Central memory CD8-positive, alpha-beta T cell (primary cell): ENCODE measurements at regions not wholly inside any gene's neighbourhood (a gene's known extent, or its start where the extent isn't known, plus 50 kb on each side); places are given as distances from the start of the nearest gene placed in this dataset.

Experiments
- ATAC-seq: fragments of 150-1000 bp; cut with Tn5 transposase; replicated peaks from 2 replicates; pipeline ENCODE4 v1.10.0; 2022; ENCODE audit warnings: mild to moderate bottlenecking, moderate FRiP score, moderate number of reproducible peaks; ENCODE audit not compliant: poor library complexity, severe bottlenecking; ENCODE audit errors: extremely low read depth
- DNase-seq, 2 donors: peaks; one replicate each; pipeline ENCODE4 v3.0.0; 2021; ENCODE audit warnings: low spot score in 2 of 2
- H3K27ac Mint-ChIP-seq: one replicate; pipeline ENCODE4 v1.8.0; 2022; ENCODE audit warnings: low read depth, mild to moderate bottlenecking, moderate library complexity, mixed read lengths
- H3K27me3 Mint-ChIP-seq: one replicate; pipeline ENCODE4 v1.8.0; 2022; ENCODE audit warnings: mixed read lengths
- H3K36me3 Mint-ChIP-seq: one replicate; pipeline ENCODE4 v1.8.0; 2022; ENCODE audit warnings: mild to moderate bottlenecking, moderate library complexity, mixed read lengths; ENCODE audit not compliant: insufficient read depth
- H3K4me1 Mint-ChIP-seq: one replicate; pipeline ENCODE4 v1.8.0; 2022; ENCODE audit warnings: mixed read lengths
- H3K4me3 Mint-ChIP-seq: one replicate; pipeline ENCODE4 v1.8.0; 2022; ENCODE audit warnings: mild to moderate bottlenecking, moderate library complexity, mixed read lengths
- H3K9me3 Mint-ChIP-seq: one replicate; pipeline ENCODE4 v1.8.0; 2022; ENCODE audit warnings: mixed read lengths

GRCh38 chr7:121774563-121774962 lies 98.4 kb upstream of the PTPRZ1 start:
- no peak overlapping the region for H3K4me3 Mint-ChIP-seq
- no peaks in the 10 kb centered on the region for H3K4me1 Mint-ChIP-seq
- no peak for DNase-seq
- H3K36me3 Mint-ChIP-seq: peaks cover 3% of the 10 kb centered on the region
- ATAC-seq: no peak
- H3K27me3 Mint-ChIP-seq: no peaks in the 10 kb centered on the region
- no peak overlapping the region for H3K27ac Mint-ChIP-seq
- peaks cover 9% of the 10 kb centered on the region for H3K9me3 Mint-ChIP-seq

- Mint-ChIP-seq H3K27me3 (no peaks in the 10 kb centered on the region), H3K36me3 (no peaks in the 10 kb centered on the region), H3K27ac (no peak overlapping the region), H3K4me3 (no peak overlapping the region), H3K4me1 (no peaks in the 10 kb centered on the region), H3K9me3 (no peaks in the 10 kb centered on the region)
- DNase-seq (no peak), ATAC-seq (no peak)
Measured at GRCh38 chr7:121766676-121767075, 106.3 kb upstream of the PTPRZ1 start.

DNA sequence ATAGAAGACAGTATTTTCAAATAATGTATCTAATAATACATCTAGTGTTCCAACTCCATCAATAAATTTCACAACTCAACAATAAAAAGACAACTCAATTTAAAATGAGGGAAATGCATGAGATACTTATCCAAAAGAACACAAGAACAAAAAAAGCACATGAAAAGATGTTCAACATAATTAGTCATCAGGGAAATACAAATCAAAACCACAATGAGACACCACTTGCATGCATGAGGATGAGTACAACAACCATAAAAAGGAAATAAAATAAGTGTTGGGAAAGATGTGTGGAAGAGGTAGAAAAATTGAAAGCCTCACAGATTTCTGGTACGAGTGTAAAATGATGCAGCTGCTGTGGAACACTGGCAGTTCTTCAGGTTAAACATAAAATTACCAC lies 111.6 kb upstream of the PTPRZ1 start:
- no peaks in the 10 kb centered on the region for H3K9me3 Mint-ChIP-seq
- no peak for DNase-seq
- no peaks in the 10 kb centered on the region for H3K36me3 Mint-ChIP-seq

GRCh38 chr7:121755818-121756552 lies 117.0 kb upstream of the PTPRZ1 start:
- Mint-ChIP-seq H3K4me1 (no peaks in the 10 kb centered on the region), H3K27ac (no peak overlapping the region), H3K27me3 (no peaks in the 10 kb centered on the region), H3K4me3 (no peak overlapping the region), H3K9me3 (peaks cover 5% of the 10 kb centered on the region), H3K36me3 (no peaks in the 10 kb centered on the region)
- no peak for DNase-seq
- ATAC-seq: no peak

More for the DNA sequence above, 111.6 kb upstream of the PTPRZ1 start:
- H3K4me3 Mint-ChIP-seq: no peak overlapping the region
- no peaks in the 10 kb centered on the region for H3K27me3 Mint-ChIP-seq
- H3K4me1 Mint-ChIP-seq: no peaks in the 10 kb centered on the region
- ATAC-seq: no peak
- H3K27ac Mint-ChIP-seq: no peak overlapping the region

DNA sequence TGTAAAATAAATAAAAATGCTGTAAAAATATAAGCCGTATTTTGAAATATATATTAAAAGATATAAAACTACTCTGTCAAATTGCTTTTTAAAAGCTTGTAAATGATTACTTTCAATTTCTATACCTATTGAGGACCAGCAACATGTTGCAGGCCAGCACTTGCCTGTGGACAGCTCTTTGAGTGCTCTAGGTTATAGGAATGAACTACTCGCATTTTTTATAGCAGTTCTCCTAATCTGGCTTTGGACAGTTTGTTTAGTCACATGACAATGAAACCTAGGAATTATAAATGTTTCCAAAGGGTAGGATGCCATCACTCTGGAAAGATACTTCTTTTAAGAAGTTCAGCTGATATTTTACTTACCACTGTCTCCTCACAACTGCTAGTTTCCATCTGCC lies 117.7 kb upstream of the PTPRZ1 start:
- H3K27ac Mint-ChIP-seq: no peak overlapping the region
- no peaks in the 10 kb centered on the region for H3K4me1 Mint-ChIP-seq
- DNase-seq: no peak

DNA sequence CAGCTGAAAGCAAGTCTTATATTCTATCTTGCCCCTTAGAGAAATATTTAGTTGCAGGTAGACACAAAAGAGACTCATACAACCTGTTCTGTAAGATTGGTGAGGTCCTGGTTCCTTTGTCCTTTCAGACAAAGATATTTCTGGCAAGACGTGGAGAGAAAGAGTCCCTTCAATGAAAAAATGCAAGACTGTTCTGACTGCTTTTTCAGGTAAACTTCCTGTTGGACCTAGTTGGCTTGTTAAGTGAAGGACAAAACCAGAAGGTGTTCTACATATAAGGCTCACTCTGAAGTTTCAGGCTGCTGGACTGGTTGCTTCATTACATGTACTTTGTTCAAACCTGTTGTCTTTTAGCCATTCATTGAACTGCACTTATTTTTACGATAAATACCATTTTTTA lies 119.0 kb upstream of the PTPRZ1 start:
- Mint-ChIP-seq H3K27me3 (no peaks in the 10 kb centered on the region), H3K36me3 (no peaks in the 10 kb centered on the region), H3K4me1 (no peaks in the 10 kb centered on the region), H3K27ac (no peak overlapping the region), H3K9me3 (peaks cover 5% of the 10 kb centered on the region), H3K4me3 (no peak overlapping the region)
- no peak for DNase-seq
- no peak for ATAC-seq

More for the DNA sequence above, 117.7 kb upstream of the PTPRZ1 start:
- Mint-ChIP-seq H3K36me3 (no peaks in the 10 kb centered on the region), H3K27me3 (no peaks in the 10 kb centered on the region), H3K4me3 (no peak overlapping the region), H3K9me3 (peaks cover 5% of the 10 kb centered on the region)
- no peak for ATAC-seq

DNA sequence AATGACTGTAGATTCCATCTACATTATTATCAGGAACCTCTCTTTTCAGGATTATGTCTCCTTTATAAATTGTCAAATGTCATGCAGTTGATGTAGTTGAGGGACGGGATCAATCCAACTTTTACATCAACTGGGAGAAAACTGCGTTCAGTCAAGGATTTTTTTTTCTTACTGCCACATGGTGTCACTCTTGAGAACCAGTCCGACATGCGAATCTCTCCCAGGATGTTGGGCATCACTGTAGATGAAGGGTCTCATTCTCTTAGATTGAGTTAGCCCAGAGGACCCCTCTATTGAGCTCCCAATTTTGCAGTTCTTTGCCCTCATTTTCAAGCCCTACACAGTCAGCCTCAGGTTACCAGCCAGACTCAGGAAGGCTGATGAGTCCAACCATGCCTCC lies 120.3 kb upstream of the PTPRZ1 start:
- H3K4me3 Mint-ChIP-seq: no peak overlapping the region
- H3K27me3 Mint-ChIP-seq: no peaks in the 10 kb centered on the region
- ATAC-seq: no peak
- no peak for DNase-seq
- peaks cover 5% of the 10 kb centered on the region for H3K9me3 Mint-ChIP-seq
- H3K36me3 Mint-ChIP-seq: no peaks in the 10 kb centered on the region
- no peaks in the 10 kb centered on the region for H3K4me1 Mint-ChIP-seq
- H3K27ac Mint-ChIP-seq: no peak overlapping the region

- no peak for DNase-seq
- no peak overlapping the region for H3K4me3 Mint-ChIP-seq
- no peaks in the 10 kb centered on the region for H3K9me3 Mint-ChIP-seq
- H3K4me1 Mint-ChIP-seq: no peaks in the 10 kb centered on the region
- no peak overlapping the region for H3K27ac Mint-ChIP-seq
- H3K36me3 Mint-ChIP-seq: no peaks in the 10 kb centered on the region
- H3K27me3 Mint-ChIP-seq: no peaks in the 10 kb centered on the region
- ATAC-seq: no peak
Measured at GRCh38 chr7:121748546-121748945, 124.4 kb upstream of the PTPRZ1 start.

GRCh38 chr7:121745856-121746255 lies 127.1 kb upstream of the PTPRZ1 start:
- ATAC-seq (no peak), DNase-seq (no peak)
- H3K9me3 Mint-ChIP-seq: no peaks in the 10 kb centered on the region
- H3K36me3 Mint-ChIP-seq: no peaks in the 10 kb centered on the region
- H3K4me3 Mint-ChIP-seq: no peak overlapping the region
- no peak overlapping the region for H3K27ac Mint-ChIP-seq
- H3K27me3 Mint-ChIP-seq: no peaks in the 10 kb centered on the region
- no peaks in the 10 kb centered on the region for H3K4me1 Mint-ChIP-seq

DNA sequence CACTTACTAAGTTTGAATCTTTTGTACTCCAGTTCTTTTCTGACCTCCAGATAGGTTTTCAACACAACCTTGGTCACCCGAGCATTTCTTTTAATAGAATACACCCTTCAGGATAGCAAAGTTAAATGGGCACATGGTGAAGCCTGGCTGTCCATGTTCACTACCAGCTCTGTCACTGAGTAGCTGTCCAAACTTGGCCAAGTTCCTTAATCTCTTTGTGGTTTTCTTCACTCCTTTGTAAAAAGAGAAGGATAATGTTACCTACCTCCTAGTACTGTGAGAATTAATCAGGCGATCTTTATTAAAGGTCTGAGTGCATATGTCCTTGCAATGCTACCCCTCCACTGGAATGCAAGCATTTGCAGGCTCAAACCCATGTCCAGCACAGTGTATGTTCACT lies 128.1 kb upstream of the PTPRZ1 start:
- H3K27me3 Mint-ChIP-seq: no peaks in the 10 kb centered on the region
- H3K4me1 Mint-ChIP-seq: no peaks in the 10 kb centered on the region
- ATAC-seq (no peak), DNase-seq (no peak)
- H3K36me3 Mint-ChIP-seq: no peaks in the 10 kb centered on the region
- no peaks in the 10 kb centered on the region for H3K9me3 Mint-ChIP-seq
- H3K27ac Mint-ChIP-seq: no peak overlapping the region
- no peak overlapping the region for H3K4me3 Mint-ChIP-seq

- H3K27me3 Mint-ChIP-seq: no peaks in the 10 kb centered on the region
- H3K9me3 Mint-ChIP-seq: no peaks in the 10 kb centered on the region
- no peaks in the 10 kb centered on the region for H3K4me1 Mint-ChIP-seq
- no peak for ATAC-seq
- no peaks in the 10 kb centered on the region for H3K36me3 Mint-ChIP-seq
- no peak for DNase-seq
- no peak overlapping the region for H3K27ac Mint-ChIP-seq
- H3K4me3 Mint-ChIP-seq: no peak overlapping the region
Measured at GRCh38 chr7:121744319-121744718, 128.6 kb upstream of the PTPRZ1 start.

- H3K27ac Mint-ChIP-seq: no peak overlapping the region
- peaks cover 4% of the 10 kb centered on the region for H3K9me3 Mint-ChIP-seq
- no peak for DNase-seq
- H3K27me3 Mint-ChIP-seq: no peaks in the 10 kb centered on the region
- ATAC-seq: no peak
- no peak overlapping the region for H3K4me3 Mint-ChIP-seq
- no peaks in the 10 kb centered on the region for H3K4me1 Mint-ChIP-seq
- no peaks in the 10 kb centered on the region for H3K36me3 Mint-ChIP-seq
Measured at GRCh38 chr7:121741896-121742295, 131.1 kb upstream of the PTPRZ1 start.

GRCh38 chr7:121739465-121739864 lies 133.5 kb upstream of the PTPRZ1 start:
- H3K4me3 Mint-ChIP-seq: no peak overlapping the region
- no peaks in the 10 kb centered on the region for H3K4me1 Mint-ChIP-seq
- H3K27me3 Mint-ChIP-seq: no peaks in the 10 kb centered on the region
- DNase-seq (no peak), ATAC-seq (no peak)
- peaks cover 4% of the 10 kb centered on the region for H3K9me3 Mint-ChIP-seq
- H3K27ac Mint-ChIP-seq: no peak overlapping the region
- no peaks in the 10 kb centered on the region for H3K36me3 Mint-ChIP-seq
